CD14-positive monocyte (primary cell): ENCODE measurements at regions not wholly inside any gene's neighbourhood (a gene's known extent, or its start where the extent isn't known, plus 50 kb on each side); places are given as distances from the start of the nearest gene placed in this dataset.

Experiments
- DNase-seq, 3 donors: peaks; one replicate each; pipeline ENCODE4 v3.0.0-alpha.2; 2011 to 2022
- H2AFZ ChIP-seq: 2 replicates; pipeline ENCODE4 v1.6.0; 2012; ENCODE audit warnings: mild to moderate bottlenecking, low read depth, low read length, inconsistent platforms; ENCODE audit not compliant: insufficient read depth, poor library complexity, severe bottlenecking
- H3K27ac ChIP-seq, 2 donors: 1 replicate in 1 of 2; 2 replicates in 1 of 2; pipeline ENCODE4 v1.5.1; 2012 to 2013; ENCODE audit warnings: low read length in 2 of 2, control low read depth in 1 of 2, inconsistent platforms in 1 of 2, low read depth in 1 of 2, mild to moderate bottlenecking in 1 of 2
- H3K27me3 ChIP-seq, 2 donors: one replicate each; pipeline versions ENCODE4 v1.6.0 to v1.6.1; 2011 to 2013; ENCODE audit warnings: low read length in 2 of 2; ENCODE audit not compliant: control insufficient read depth in 2 of 2, insufficient read depth in 2 of 2
- H3K36me3 ChIP-seq, 2 donors: replicated peaks in 1 of 2; 1 replicate in 1 of 2; 2 replicates in 1 of 2; pipeline versions ENCODE4 v1.5.1 to v1.6.1; 2012 to 2013; ENCODE audit warnings: low read length in 2 of 2, control low read depth in 1 of 2, inconsistent platforms in 1 of 2, mild to moderate bottlenecking in 1 of 2; ENCODE audit not compliant: insufficient read depth in 2 of 2, control insufficient read depth in 1 of 2
- H3K4me1 ChIP-seq, 2 donors: 1 replicate in 1 of 2; 2 replicates in 1 of 2; pipeline versions ENCODE4 v1.5.1 to v1.6.1; 2012 to 2013; ENCODE audit warnings: low read length in 2 of 2, control low read depth in 1 of 2, inconsistent platforms in 1 of 2, mild to moderate bottlenecking in 1 of 2, moderate library complexity in 1 of 2; ENCODE audit not compliant: insufficient read depth in 2 of 2, control insufficient read depth in 1 of 2
- H3K4me2 ChIP-seq: replicated peaks from 2 replicates; pipeline ENCODE3; 2012; ENCODE audit warnings: low read length, moderate library complexity, mild to moderate bottlenecking; ENCODE audit not compliant: poor library complexity, severe bottlenecking; ENCODE audit errors: extremely low read depth
- H3K4me3 ChIP-seq, 3 experiments: fragments of 200-600 bp in 1 of 3; sonication (generic) in 1 of 3; replicated peaks in 1 of 3; 1 replicate in 2 of 3; 2 replicates in 1 of 3; pipeline ENCODE4 v1.5.1; 2011 to 2013; ENCODE audit warnings: low read length in 3 of 3, mild to moderate bottlenecking in 3 of 3, control low read depth in 2 of 3, low read depth in 2 of 3, inconsistent platforms in 1 of 3, moderate library complexity in 1 of 3
- H3K79me2 ChIP-seq: 2 replicates; pipeline ENCODE4 v1.6.0; 2012; ENCODE audit warnings: mild to moderate bottlenecking, control low read depth, inconsistent platforms, low read length, moderate library complexity; ENCODE audit not compliant: insufficient read depth
- H3K9ac ChIP-seq: 2 replicates; pipeline ENCODE4 v1.6.0; 2017; ENCODE audit warnings: low read length, mild to moderate bottlenecking; ENCODE audit not compliant: insufficient read depth, poor library complexity, severe bottlenecking
- H3K9me3 ChIP-seq, 2 donors: replicated peaks in 1 of 2; 1 replicate in 1 of 2; 2 replicates in 1 of 2; pipeline versions ENCODE4 v1.5.1 to v1.6.1; 2012 to 2013; ENCODE audit warnings: low read length in 2 of 2, control low read depth in 1 of 2; ENCODE audit not compliant: control insufficient read depth in 1 of 2, insufficient read depth in 1 of 2
- H4K20me1 ChIP-seq: 2 replicates; pipeline ENCODE4 v1.6.0; 2012; ENCODE audit warnings: mild to moderate bottlenecking, low read length, control low read depth, moderate library complexity; ENCODE audit not compliant: insufficient read depth
- H3K27ac Mint-ChIP-seq, 7 donors: one replicate each; pipeline ENCODE4 v1.8.0; 2020; ENCODE audit warnings: mild to moderate bottlenecking in 7 of 7, mixed read lengths in 7 of 7, moderate library complexity in 6 of 7, inconsistent platforms in 2 of 7
- H3K27me3 Mint-ChIP-seq, 3 donors: one replicate each; pipeline ENCODE4 v1.8.0; 2021 to 2022; ENCODE audit warnings: low read depth in 3 of 3, mild to moderate bottlenecking in 3 of 3, mixed read lengths in 3 of 3, moderate library complexity in 3 of 3, inconsistent platforms in 1 of 3
- H3K36me3 Mint-ChIP-seq, 2 donors: one replicate each; pipeline ENCODE4 v1.8.0; 2020; ENCODE audit warnings: mixed read lengths in 2 of 2, inconsistent platforms in 1 of 2, mild to moderate bottlenecking in 1 of 2
- H3K4me1 Mint-ChIP-seq: one replicate; pipeline ENCODE4 v1.8.0; 2020; ENCODE audit warnings: mild to moderate bottlenecking, mixed read lengths
- H3K4me3 Mint-ChIP-seq, 2 donors: one replicate each; pipeline ENCODE4 v1.8.0; 2020; ENCODE audit warnings: mild to moderate bottlenecking in 2 of 2, mixed read lengths in 2 of 2, moderate library complexity in 1 of 2
- H3K9me3 Mint-ChIP-seq, 7 donors: one replicate each; pipeline ENCODE4 v1.8.0; 2020 to 2022; ENCODE audit warnings: mixed read lengths in 7 of 7, mild to moderate bottlenecking in 6 of 7, moderate library complexity in 6 of 7, inconsistent platforms in 2 of 7
- CTCF ChIP-seq: fragments of 200-600 bp; IDR thresholded peaks from one replicate; pipeline ENCODE4 v1.8.0; 2022; ENCODE audit warnings: antibody characterized with exemption, mild to moderate bottlenecking
- WGBS: methylation state at CpG from one replicate; pipeline ENCODE4 v1.1.5; 2013; ENCODE audit warnings: missing lambda C conversion rate; ENCODE audit not compliant: insufficient coverage; 5-methylcytosine and 5-hydroxymethylcytosine counted together
- intact Hi-C, 2 donors: fragments of 100-400 bp; cut with micrococcal nuclease; formaldehyde crosslinking; loops; one replicate each; pipeline versions ENCODE4 v1.15.0 to v1.15.1; 2023

DNA sequence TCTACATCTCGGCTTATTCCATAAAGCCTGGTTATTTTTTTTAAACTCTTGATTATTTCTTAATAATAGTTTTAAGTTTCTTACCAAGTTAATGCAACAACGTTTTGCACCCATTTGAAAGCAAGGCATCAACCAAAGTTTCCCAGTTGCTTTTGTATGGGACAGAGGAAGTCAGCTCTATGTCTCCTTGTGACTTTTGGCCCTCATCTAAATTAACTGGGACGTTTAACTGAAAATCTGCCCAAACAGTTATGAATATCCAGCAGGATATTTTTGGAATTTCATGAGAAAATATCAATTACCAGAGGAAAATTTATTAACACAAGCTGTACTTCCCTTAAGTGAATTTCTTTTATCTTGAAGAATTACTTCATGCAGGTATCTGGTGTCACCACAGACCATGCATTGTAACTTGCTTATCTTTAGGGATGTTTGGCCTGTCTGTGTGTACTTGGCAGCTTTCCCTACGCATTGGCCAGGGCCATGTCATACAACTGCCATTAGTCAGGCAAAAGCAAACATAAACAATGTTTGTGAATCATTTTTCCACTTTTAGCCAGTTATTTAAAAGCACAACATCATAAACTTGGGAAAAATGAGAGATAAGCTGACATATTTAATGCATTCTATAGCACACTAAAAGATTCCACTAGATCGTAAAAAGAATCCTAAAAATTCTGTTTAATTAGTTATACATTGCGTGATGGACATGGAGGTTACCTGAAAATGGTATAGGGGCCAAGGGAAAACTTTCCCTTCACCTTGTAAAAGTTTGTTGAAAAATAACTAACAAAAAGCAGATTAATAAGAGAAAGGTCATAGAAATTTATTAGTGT lies 101.4 kb upstream of the PDE5A start:
- Mint-ChIP-seq H3K9me3 (peaks cover 0 to 7% (median 0%) of the 10 kb centered on the region in 7 donors), H3K4me1 (no peaks in the 10 kb centered on the region), H3K27ac (no peak overlapping the region), H3K27me3 (peaks cover 0 to 1% (median 0%) of the 10 kb centered on the region in 3 donors), H3K36me3 (no peaks in the 10 kb centered on the region), H3K4me3 (no peak overlapping the region)
- no CpG with 5 or more reads among the region's 6 CpGs for WGBS
- TF ChIP-seq CTCF = no peak
- Histone ChIP-seq H4K20me1 (no peaks in the 10 kb centered on the region), H3K27me3 (no peaks in the 10 kb centered on the region), H3K36me3 (no peaks in the 10 kb centered on the region), H3K27ac (no peak overlapping the region), H3K9me3 (no peaks in the 10 kb centered on the region), H2AFZ (no peak overlapping the region), H3K4me2 (no peak overlapping the region), H3K9ac (no peak overlapping the region), H3K4me3 (no peak overlapping the region), H3K4me1 (no peaks in the 10 kb centered on the region), H3K79me2 (no peaks in the 10 kb centered on the region)
- no peak for DNase-seq
- intact Hi-C loops = no loop called here

DNA sequence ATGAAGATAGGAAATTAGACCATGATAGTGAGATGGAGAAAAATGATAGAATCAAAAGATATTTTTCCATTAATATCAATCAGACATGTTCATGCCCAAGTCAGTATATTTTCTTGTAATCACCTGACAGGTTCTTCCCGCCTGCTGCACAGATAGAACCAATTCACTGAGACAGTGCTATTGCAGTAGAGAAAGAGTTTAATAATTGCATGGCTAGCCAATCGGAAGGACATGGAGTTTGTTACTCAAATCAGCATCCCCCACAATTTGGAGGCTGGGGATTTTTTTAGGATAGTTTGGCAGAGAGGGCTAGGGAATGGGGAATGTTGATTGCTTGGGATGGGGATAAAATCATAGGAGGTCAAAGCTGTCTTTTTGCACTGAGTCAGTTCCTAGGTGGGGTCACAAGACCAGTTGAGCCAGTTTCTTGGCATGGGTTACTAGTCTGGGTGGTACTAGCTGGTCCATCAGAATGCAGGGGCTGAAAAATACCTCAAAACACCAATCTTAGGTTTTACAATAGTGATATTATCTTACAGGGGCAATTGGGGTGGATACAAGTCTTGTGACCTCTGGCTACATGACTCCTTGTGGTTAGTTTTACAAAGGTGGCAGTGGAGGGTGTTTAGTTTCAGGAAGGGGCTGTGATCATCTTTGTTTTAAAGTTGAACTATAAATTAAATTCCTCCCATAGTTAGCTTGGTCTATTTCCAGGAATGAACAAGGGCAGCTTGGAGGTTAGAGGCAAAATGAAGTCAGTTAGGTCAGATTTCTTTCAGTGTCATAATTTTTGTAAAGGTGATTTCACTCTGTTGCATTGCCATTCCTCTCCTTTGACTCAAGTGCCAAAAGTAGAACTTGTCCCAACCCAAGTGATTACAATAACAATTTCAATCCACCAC lies 100.3 kb upstream of the PDE5A start:
- no peak overlapping the region for H3K4me3 ChIP-seq
- no peaks in the 10 kb centered on the region for H3K27me3 ChIP-seq
- H4K20me1 ChIP-seq = no peaks in the 10 kb centered on the region
- intact Hi-C loops = no loop called here
- Mint-ChIP-seq H3K4me3 (no peak overlapping the region), H3K4me1 (no peaks in the 10 kb centered on the region), H3K36me3 (no peaks in the 10 kb centered on the region), H3K9me3 (peaks cover 0 to 7% (median 0%) of the 10 kb centered on the region in 7 donors), H3K27me3 (peaks cover 0 to 1% (median 0%) of the 10 kb centered on the region in 3 donors), H3K27ac (no peak overlapping the region)
- no peaks in the 10 kb centered on the region for H3K79me2 ChIP-seq
- no peaks in the 10 kb centered on the region for H3K36me3 ChIP-seq
- H3K27ac ChIP-seq = no peak overlapping the region
- H2AFZ ChIP-seq = no peak overlapping the region
- H3K9ac ChIP-seq = no peak overlapping the region
- no peak for DNase-seq
- no peaks in the 10 kb centered on the region for H3K9me3 ChIP-seq
- no peak overlapping the region for H3K4me2 ChIP-seq
- WGBS = no CpG with 5 or more reads among the region's 2 CpGs
- no peaks in the 10 kb centered on the region for H3K4me1 ChIP-seq
- no peak for TF ChIP-seq CTCF
